HG03064 (cell line): ENCODE measurements at regions not wholly inside any gene's neighbourhood (a gene's known extent, or its start where the extent isn't known, plus 50 kb on each side); places are given as distances from the start of the nearest gene placed in this dataset.

Experiments used
- ATAC-seq: cut with Tn5 transposase; IDR thresholded peaks from one replicate; pipeline ENCODE4 v1.9.1; 2021; ENCODE audit warnings: low read depth; ENCODE audit not compliant: unreplicated experiment

GRCh38 chr4:104418286-104418685 is 76.4 kb downstream of the CXXC4 start:
- ATAC-seq = no peak

GRCh38 chr4:104417357-104417882 is 77.3 kb downstream of the CXXC4 start:
- ATAC-seq = no peak

DNA sequence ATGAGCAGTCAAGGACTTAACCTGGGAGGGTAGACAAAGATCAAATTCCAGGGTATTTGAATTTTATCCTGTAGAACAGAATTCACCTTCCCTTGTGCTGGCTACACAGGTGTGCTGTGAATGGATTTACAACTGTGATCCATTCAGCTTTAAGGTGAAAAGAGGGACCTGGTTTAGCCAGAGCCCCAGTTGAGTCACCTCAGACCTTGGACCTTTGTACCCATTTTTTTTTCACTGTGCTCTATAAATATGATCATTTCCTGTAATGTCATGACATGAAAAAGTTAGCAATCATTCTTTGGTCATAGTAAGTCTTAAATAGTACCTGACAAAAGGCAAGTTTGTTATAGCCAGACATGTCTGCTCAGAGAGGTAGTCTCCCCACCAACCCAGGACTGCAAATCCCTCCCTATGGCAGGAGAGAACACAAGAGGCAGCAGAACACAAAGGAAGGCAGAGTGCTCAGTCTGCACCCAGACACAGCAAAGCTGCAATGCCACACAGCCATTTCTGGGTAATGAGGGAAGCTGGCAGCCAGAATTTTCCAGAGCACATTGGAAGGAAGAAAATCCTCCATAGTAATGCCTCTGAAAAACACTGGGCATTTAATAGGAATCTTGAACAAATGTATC is 77.9 kb downstream of the CXXC4 start:
- ATAC-seq = no peak

- ATAC-seq = no peak
Observed at GRCh38 chr4:104413487-104413886, 81.2 kb downstream of the CXXC4 start.

- ATAC-seq = no peak
Observed at GRCh38 chr4:104412344-104412743, 82.3 kb downstream of the CXXC4 start.

DNA sequence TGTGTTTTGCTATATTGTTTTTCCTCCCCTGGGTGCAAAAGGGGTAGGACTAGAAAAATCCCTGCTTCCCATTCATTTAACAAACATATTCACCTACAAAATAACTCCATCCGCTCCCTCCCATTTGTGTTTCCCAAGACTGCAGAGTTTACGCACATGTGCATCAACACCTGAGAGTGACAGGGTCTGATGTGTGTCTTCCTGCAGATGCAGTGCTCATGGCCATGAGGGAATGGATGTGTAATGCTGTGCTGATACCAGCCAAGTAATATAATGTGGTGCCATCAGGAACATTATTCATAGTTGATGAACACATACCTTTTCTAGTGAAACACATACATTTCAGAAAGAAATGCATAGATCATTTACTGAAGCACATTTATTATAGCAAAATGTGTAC is 83.2 kb downstream of the CXXC4 start:
- ATAC-seq = no peak

DNA sequence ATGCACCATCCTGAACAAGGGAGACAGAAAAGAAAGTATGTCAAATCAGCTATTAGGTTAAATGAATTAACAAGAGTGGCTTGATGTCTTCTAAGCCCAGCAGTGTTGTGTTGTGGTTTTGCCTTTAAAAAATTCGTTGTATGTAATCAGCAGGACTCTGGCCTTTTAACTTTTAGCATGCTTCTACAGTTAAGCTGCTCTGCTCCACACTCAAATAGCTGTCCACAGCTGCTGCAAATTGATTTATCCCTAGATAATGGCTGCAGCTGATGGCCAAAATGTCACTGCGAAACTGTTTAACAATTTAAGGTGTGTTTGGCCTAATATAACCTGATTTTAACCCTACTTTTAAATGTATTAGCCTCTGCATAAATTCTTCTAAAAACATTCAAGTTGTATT is 85.8 kb downstream of the CXXC4 start:
- ATAC-seq = no peak

GRCh38 chr4:104404361-104404760 is 90.3 kb downstream of the CXXC4 start:
- ATAC-seq = no peak

GRCh38 chr4:104395168-104395614 is 99.5 kb downstream of the CXXC4 start:
- ATAC-seq = no peak

DNA sequence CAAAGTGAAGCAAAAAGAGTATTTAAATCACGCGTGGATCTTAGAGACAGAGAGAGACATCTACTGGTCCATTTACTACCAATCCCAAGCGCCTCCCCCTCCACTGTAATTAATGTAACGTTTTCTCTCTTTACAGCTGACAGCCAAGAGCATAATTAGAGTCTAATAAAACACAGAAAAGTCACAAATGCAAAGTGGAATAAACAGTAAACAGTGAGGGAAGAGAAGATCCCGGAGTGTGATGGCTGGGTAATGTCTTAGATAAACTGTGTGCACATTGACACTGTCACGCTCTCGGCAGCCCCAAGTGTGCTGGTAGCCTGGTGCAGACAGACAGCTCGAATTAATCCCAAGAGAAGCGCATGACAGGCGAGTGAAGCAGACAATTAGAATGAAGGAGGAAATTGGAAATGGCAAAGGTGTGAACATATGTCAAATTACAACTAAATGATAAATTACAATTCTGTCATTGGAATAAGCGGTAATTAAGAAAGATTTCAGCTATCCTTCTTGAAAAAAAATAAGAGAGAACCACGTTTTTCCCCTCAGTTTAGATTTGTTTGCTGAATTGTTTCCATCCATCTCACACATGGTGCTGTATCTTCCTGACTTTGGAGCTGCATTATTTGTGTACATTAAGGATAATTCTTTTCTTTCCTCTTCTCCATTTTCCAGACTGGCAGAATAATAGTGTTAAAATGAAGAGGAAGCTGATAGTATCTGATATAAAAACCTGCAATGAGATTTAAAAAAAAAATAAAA is 100.1 kb downstream of the CXXC4 start:
- no peak for ATAC-seq

GRCh38 chr4:104393655-104394324 is 100.9 kb downstream of the CXXC4 start:
- no peak for ATAC-seq

DNA sequence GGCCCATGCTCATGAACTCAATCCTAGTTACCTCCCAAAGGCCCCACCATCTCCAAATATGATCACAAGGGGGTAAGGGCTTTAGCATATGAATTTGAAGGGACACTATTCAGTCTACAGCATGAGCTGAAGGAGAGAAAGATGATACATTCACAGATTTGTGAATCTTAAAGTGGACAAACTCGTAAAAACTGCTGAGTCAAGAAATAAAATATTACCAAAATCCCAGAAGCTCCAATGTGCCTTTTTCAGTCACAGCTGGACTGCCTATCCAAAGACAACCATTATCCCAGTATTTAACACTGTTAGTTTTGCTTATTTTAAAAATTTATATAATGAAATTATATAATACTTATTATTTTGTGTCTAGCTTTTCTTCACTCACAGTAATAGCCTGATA is 109.0 kb downstream of the CXXC4 start:
- ATAC-seq = no peak

GRCh38 chr4:104382961-104383360 is 111.7 kb downstream of the CXXC4 start:
- no peak for ATAC-seq

DNA sequence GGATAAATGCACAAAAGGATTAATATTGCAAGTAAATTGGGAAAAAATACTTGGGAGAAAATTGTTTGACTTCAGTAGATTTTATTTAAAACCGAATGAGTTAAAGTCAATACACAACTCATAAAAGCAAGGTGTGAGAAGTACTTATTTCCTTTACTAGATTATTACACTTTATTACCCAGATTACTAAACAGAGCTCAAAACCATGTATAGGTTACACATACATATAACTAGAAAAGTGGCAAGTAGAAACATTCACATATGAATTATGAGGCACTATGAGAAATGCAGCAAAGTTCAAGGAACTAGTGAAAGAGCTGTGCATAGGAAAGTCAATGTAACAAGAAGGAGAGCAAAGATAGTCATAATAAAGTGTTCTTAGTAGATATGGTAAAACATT is 113.0 kb downstream of the CXXC4 start:
- ATAC-seq = no peak

- no peak for ATAC-seq
Observed at GRCh38 chr4:104365618-104366017, 129.1 kb downstream of the CXXC4 start.

DNA sequence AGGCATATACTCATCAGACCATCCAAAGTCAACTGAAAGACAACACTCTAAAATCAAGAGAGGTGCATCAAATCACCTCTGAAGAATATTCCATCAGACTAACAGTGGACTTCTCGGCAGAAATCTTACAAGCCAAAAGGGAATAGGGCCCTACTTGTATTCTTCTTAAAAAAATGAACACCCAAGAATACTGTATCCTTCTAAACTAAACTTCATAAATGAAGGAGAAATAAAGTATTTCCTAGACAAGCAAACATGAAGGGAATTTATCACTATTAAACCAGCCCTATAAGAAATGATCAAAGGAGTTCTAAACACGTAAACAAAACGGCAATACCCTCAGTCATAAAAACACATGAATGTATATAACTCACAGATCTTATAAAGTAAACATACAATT is 141.2 kb downstream of the CXXC4 start:
- ATAC-seq = no peak

- no peak for ATAC-seq
Observed at GRCh38 chr4:104352211-104352610, 142.5 kb downstream of the CXXC4 start.

- ATAC-seq = no peak
Observed at GRCh38 chr4:104351706-104352105, 143.0 kb downstream of the CXXC4 start.

GRCh38 chr4:104345598-104346242 is 149.0 kb downstream of the CXXC4 start:
- ATAC-seq = no peak

DNA sequence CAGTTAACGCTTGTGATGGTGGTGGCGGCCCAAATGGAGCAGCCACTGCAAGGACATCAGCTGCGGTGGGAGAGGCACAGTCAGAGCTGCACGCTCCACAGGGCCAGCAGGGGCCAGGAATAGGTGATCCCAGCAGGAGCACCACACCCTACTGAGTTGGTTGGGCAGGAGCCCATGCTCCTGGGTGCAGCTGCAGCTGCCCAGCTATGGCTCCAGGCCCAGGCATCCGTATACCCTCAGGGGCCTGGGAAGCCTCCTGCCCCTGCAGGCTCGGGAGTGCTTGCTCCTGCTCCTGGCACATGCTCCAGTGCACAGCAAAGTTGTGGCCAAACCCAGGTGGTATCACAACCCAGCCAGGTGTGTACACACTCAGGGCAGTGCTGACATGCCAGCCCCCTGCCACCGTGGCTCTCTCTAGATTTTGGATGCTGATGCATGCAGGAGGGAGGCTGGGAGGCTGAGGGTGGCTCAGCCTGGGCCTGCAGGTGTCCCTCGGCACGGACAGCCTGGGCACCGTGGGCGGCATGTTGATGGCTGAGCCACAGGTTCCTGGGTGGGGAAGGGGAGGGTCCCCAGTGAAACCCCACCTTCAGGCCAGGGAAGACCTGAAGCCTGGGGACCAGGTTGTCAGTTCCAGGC is 150.2 kb downstream of the CXXC4 start:
- no peak for ATAC-seq

DNA sequence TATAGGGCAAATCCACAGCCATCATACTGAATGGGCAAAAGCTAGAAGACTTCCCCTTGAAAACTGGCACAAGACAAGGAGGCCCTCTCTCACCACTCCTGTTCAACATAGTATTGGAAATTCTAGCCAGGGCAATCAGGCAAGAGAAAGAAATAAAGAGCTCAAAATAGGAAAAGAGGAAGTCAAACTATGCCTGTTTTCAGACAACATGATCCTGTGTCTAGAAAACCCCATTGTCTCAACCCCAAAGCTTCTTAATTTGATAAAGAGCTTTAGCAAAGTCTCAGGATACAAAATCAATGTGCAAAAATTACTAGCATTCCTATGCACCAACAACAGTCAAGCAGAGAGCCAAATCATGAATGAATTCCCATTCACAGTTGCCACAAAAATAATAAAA is 160.3 kb downstream of the CXXC4 start:
- ATAC-seq = no peak
